Mesenchymal stem cell (in vitro differentiated cells and primary cell): ENCODE measurements at regions not wholly inside any gene's neighbourhood (a gene's known extent, or its start where the extent isn't known, plus 50 kb on each side); places are given as distances from the start of the nearest gene placed in this dataset.

Experiments used
- DNase-seq: peaks from one replicate; pipeline ENCODE4 v3.0.0-alpha.2; 2013
- H2AFZ ChIP-seq: one replicate; pipeline ENCODE4 v1.6.1; 2013; ENCODE audit warnings: low read depth, mild to moderate bottlenecking, control low read depth, inconsistent platforms, low read length, moderate library complexity
- H2AK5ac ChIP-seq: 2 replicates; pipeline ENCODE4 v1.6.1; 2013; ENCODE audit warnings: low read length, moderate library complexity, mild to moderate bottlenecking, inconsistent platforms; ENCODE audit not compliant: severe bottlenecking
- H2BK120ac ChIP-seq: one replicate; pipeline ENCODE4 v1.6.1; 2013; ENCODE audit warnings: low read depth, mild to moderate bottlenecking, inconsistent platforms, low read length, moderate library complexity
- H2BK12ac ChIP-seq, 2 experiments: one replicate each; pipeline ENCODE4 v1.6.1; 2013; ENCODE audit warnings: inconsistent platforms in 2 of 2, low read length in 2 of 2, mild to moderate bottlenecking in 2 of 2, moderate library complexity in 2 of 2, control low read depth in 1 of 2
- H2BK15ac ChIP-seq: one replicate; pipeline ENCODE4 v1.6.1; 2013; ENCODE audit warnings: mild to moderate bottlenecking, low read depth, inconsistent platforms; ENCODE audit not compliant: poor library complexity, severe bottlenecking
- H2BK5ac ChIP-seq: 2 replicates; pipeline ENCODE4 v1.6.1; 2013; ENCODE audit warnings: low read depth, mild to moderate bottlenecking, low read length, control low read depth, inconsistent platforms; ENCODE audit not compliant: poor library complexity, severe bottlenecking
- H3K14ac ChIP-seq, 2 experiments: one replicate each; pipeline ENCODE4 v1.6.1; 2013; ENCODE audit warnings: inconsistent platforms in 2 of 2, low read length in 2 of 2, control low read depth in 1 of 2, mild to moderate bottlenecking in 1 of 2, moderate library complexity in 1 of 2
- H3K18ac ChIP-seq, 2 experiments: one replicate each; pipeline ENCODE4 v1.6.1; 2013; ENCODE audit warnings: inconsistent platforms in 2 of 2, low read length in 2 of 2, control low read depth in 1 of 2, low read depth in 1 of 2, mild to moderate bottlenecking in 1 of 2
- H3K23ac ChIP-seq, 2 experiments: one replicate each; pipeline ENCODE4 v1.6.1; 2013; ENCODE audit warnings: inconsistent platforms in 2 of 2, low read length in 2 of 2, mild to moderate bottlenecking in 2 of 2, moderate library complexity in 2 of 2, control low read depth in 1 of 2
- H3K27ac ChIP-seq: 2 replicates; pipeline ENCODE4 v1.5.1; 2013; ENCODE audit warnings: mild to moderate bottlenecking, moderate library complexity, low read length, control low read depth, inconsistent platforms; ENCODE audit not compliant: poor library complexity, severe bottlenecking
- H3K27me3 ChIP-seq, 2 experiments: 2 replicates each; pipeline versions ENCODE4 v1.6.1 to v1.7.0; 2013; ENCODE audit warnings: low read length in 2 of 2, mild to moderate bottlenecking in 2 of 2, moderate library complexity in 2 of 2, control low read depth in 1 of 2, inconsistent platforms in 1 of 2; ENCODE audit not compliant: control insufficient read depth in 1 of 2, insufficient read depth in 1 of 2
- H3K36me3 ChIP-seq, 2 experiments: 2 replicates each; pipeline versions ENCODE4 v1.6.1 to v1.7.0; 2013; ENCODE audit warnings: low read length in 2 of 2, control low read depth in 1 of 2, inconsistent platforms in 1 of 2, low read depth in 1 of 2, mild to moderate bottlenecking in 1 of 2; ENCODE audit not compliant: insufficient read depth in 2 of 2, control insufficient read depth in 1 of 2
- H3K4ac ChIP-seq, 2 experiments: one replicate each; pipeline ENCODE4 v1.6.1; 2013; ENCODE audit warnings: inconsistent platforms in 2 of 2, low read length in 2 of 2, mild to moderate bottlenecking in 2 of 2, moderate library complexity in 2 of 2, control low read depth in 1 of 2, low read depth in 1 of 2
- H3K4me1 ChIP-seq: 2 replicates; pipeline ENCODE4 v1.6.1; 2013; ENCODE audit warnings: low read depth, low read length, control low read depth; ENCODE audit not compliant: control insufficient read depth, insufficient read depth
- H3K4me2 ChIP-seq: 2 replicates; pipeline ENCODE4 v1.6.1; 2013; ENCODE audit warnings: low read length, mild to moderate bottlenecking, inconsistent platforms; ENCODE audit not compliant: poor library complexity, severe bottlenecking
- H3K4me3 ChIP-seq, 2 experiments: 2 replicates each; pipeline versions ENCODE4 v1.5.1 to v1.7.0; 2013; ENCODE audit warnings: low read length in 2 of 2, mild to moderate bottlenecking in 2 of 2, control low read depth in 1 of 2, low read depth in 1 of 2; ENCODE audit not compliant: insufficient read depth in 1 of 2
- H3K79me1 ChIP-seq: replicated peaks from 2 replicates; pipeline ENCODE4 v1.6.1; 2013; ENCODE audit warnings: mild to moderate bottlenecking, control low read depth, low read length, inconsistent platforms; ENCODE audit not compliant: poor library complexity, severe bottlenecking
- H3K9ac ChIP-seq: 2 replicates; pipeline ENCODE4 v1.7.0; 2013; ENCODE audit warnings: mild to moderate bottlenecking, low read length, moderate library complexity
- H3K9me3 ChIP-seq: 2 replicates; pipeline ENCODE4 v1.7.0; 2013; ENCODE audit warnings: mild to moderate bottlenecking, low read length; ENCODE audit not compliant: control insufficient read depth
- H4K8ac ChIP-seq: one replicate; pipeline ENCODE4 v1.6.1; 2013; ENCODE audit warnings: inconsistent platforms, mild to moderate bottlenecking, low read length, moderate library complexity
- H4K91ac ChIP-seq: one replicate; pipeline ENCODE4 v1.6.1; 2013; ENCODE audit warnings: mild to moderate bottlenecking, low read length, inconsistent platforms
- WGBS: methylation state at CpG from one replicate; pipeline ENCODE4 v1.1.7; 2013; ENCODE audit warnings: mixed read lengths; 5-methylcytosine and 5-hydroxymethylcytosine counted together

DNA sequence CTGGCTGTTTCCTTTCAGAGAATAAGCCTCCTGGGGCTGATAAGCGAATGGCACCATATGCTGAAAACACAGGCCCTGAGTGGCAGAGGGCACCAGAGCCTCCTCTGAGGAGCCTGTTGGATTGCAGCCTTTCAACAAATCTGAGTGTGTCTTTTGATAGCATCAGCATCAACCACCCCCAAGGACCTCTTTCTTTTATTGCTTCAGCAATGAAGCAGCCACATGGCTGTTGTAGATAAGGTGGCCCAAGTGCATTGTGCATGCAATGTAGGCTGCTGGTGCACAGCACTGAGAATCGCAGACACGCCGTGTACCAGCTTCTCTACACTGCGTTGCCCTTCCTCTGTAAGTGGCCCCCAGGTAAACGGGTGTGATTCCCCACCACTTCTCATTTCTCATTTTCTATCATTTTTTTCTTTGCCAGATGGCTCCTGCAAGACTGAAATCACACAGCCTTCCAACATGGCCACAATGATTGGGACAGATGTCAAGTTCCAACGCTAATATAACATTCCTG is 191.7 kb downstream of the DAD1 start:
- no peak overlapping the region for H3K14ac ChIP-seq
- no peak overlapping the region for H3K4me3 ChIP-seq
- no peak overlapping the region for H3K4me2 ChIP-seq
- H4K8ac ChIP-seq = no peak overlapping the region
- no peak overlapping the region for H2BK12ac ChIP-seq
- peaks cover 0 to 78% of the 10 kb centered on the region in 2 experiments for H3K27me3 ChIP-seq
- no peaks in the 10 kb centered on the region for H3K79me1 ChIP-seq
- no peaks in the 10 kb centered on the region for H3K9me3 ChIP-seq
- H2AK5ac ChIP-seq = no peak overlapping the region
- no peak for DNase-seq
- no peak overlapping the region for H2BK15ac ChIP-seq
- no peak overlapping the region for H2BK5ac ChIP-seq
- H3K4ac ChIP-seq = no peak overlapping the region
- H3K36me3 ChIP-seq = no peaks in the 10 kb centered on the region
- no peak overlapping the region for H2AFZ ChIP-seq
- H2BK120ac ChIP-seq = no peak overlapping the region
- H4K91ac ChIP-seq = no peak overlapping the region
- H3K9ac ChIP-seq = no peak overlapping the region
- no peak overlapping the region for H3K27ac ChIP-seq
- H3K23ac ChIP-seq = no peak overlapping the region
- no peak overlapping the region for H3K18ac ChIP-seq
- H3K4me1 ChIP-seq = peaks cover 3% of the 10 kb centered on the region
- 92% methylated on average over 7 of the region's 7 CpGs for WGBS

DNA sequence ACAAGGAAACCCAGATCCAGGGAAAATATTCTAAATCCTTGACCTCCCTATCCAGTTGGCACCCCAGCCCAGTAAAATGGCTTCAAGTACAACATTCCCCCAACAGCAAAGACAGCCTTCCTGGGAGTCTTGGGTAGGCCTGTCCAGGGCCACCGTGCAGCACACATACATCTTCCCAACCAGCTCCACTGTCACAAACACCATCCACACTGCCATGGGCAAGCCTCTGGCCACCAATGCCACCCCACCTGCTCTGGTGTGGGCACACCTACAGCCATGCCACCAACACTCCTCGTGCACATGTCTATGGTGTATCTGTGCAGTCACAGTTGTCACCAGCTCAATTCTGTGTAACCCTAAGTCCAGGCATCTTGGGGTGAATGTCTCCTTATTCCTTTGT is 193.2 kb downstream of the DAD1 start:
- no peaks in the 10 kb centered on the region for H3K36me3 ChIP-seq
- H3K23ac ChIP-seq = no peak overlapping the region
- no peak overlapping the region for H3K4me2 ChIP-seq
- H2BK5ac ChIP-seq = no peak overlapping the region
- no peak overlapping the region for H3K18ac ChIP-seq
- H3K9ac ChIP-seq = no peak overlapping the region
- H3K14ac ChIP-seq = no peak overlapping the region
- H4K8ac ChIP-seq = no peak overlapping the region
- H3K4me3 ChIP-seq = no peak overlapping the region
- H2AFZ ChIP-seq = no peak overlapping the region
- no peak overlapping the region for H2BK12ac ChIP-seq
- H3K4ac ChIP-seq = no peak overlapping the region
- DNase-seq = no peak
- no peak overlapping the region for H4K91ac ChIP-seq
- H3K9me3 ChIP-seq = no peaks in the 10 kb centered on the region
- peaks cover 0 to 80% of the 10 kb centered on the region in 2 experiments for H3K27me3 ChIP-seq
- no peaks in the 10 kb centered on the region for H3K79me1 ChIP-seq
- H2AK5ac ChIP-seq = no peak overlapping the region
- WGBS = 88% methylated on average over 2 of the region's 2 CpGs
- H3K4me1 ChIP-seq = peaks cover 5% of the 10 kb centered on the region
- H2BK15ac ChIP-seq = no peak overlapping the region
- no peak overlapping the region for H3K27ac ChIP-seq
- no peak overlapping the region for H2BK120ac ChIP-seq

DNA sequence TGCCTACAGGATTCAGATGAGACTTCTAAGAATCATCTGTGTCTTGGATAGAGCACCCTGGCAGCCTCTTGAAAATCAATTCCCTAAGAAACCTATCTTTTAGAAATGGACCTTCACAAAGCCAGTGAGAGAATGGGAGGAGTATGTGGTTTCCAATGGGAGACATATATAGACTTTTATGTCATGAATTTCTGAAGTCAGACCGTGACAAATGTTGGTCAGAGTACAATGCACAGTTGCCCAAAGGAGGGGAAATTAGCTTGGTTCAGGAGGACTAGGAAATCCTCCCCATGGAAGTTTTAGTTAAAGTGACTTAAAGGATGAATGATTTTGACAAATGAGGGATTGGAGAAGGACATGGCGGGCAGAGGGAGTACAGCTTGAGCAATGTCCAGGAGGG is 194.4 kb downstream of the DAD1 start:
- H3K23ac ChIP-seq = no peak overlapping the region
- no peak overlapping the region for H2AFZ ChIP-seq

DNA sequence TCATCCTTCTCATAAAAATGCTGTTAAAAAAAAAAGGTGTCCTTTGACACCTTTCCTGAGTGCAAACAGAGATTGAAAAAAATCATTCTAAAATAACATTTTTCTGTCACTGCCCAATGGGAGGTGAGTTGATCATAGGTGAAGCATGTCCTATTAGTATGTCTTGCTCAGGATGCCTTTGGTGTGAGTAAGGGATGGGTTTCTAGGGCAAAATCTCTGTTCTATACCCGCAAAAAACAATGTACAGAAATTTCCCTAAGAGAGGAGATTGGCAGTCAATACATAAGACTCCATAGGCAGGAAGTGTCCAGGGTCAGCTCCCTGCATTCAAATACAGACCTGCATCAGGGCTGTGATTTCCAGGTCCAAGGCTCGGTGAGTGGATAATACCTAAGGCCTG is 195.2 kb downstream of the DAD1 start:
- H3K79me1 ChIP-seq = no peaks in the 10 kb centered on the region
- 95% methylated on average over 2 of the region's 2 CpGs for WGBS
- no peak for DNase-seq

More for the DNA sequence above, 194.4 kb downstream of the DAD1 start:
- H3K18ac ChIP-seq = no peak overlapping the region
- no peak overlapping the region for H3K14ac ChIP-seq
- H3K36me3 ChIP-seq = no peaks in the 10 kb centered on the region
- no peak overlapping the region for H4K8ac ChIP-seq
- H4K91ac ChIP-seq = no peak overlapping the region
- no peaks in the 10 kb centered on the region for H3K79me1 ChIP-seq
- H3K4me2 ChIP-seq = no peak overlapping the region
- no peak overlapping the region for H2BK12ac ChIP-seq
- no peak overlapping the region for H2AK5ac ChIP-seq
- H3K9me3 ChIP-seq = no peaks in the 10 kb centered on the region
- DNase-seq = no peak
- peaks cover 0 to 89% of the 10 kb centered on the region in 2 experiments for H3K27me3 ChIP-seq
- WGBS = 90% methylated on average over 2 of the region's 2 CpGs
- no peak overlapping the region for H3K27ac ChIP-seq
- H3K4me3 ChIP-seq = no peak overlapping the region
- H3K4me1 ChIP-seq = peaks cover 7% of the 10 kb centered on the region
- no peak overlapping the region for H2BK15ac ChIP-seq
- no peak overlapping the region for H3K4ac ChIP-seq
- no peak overlapping the region for H3K9ac ChIP-seq
- no peak overlapping the region for H2BK5ac ChIP-seq
- H2BK120ac ChIP-seq = no peak overlapping the region

More for the DNA sequence above, 195.2 kb downstream of the DAD1 start:
- Histone ChIP-seq H4K8ac (no peak overlapping the region), H2BK120ac (no peak overlapping the region), H3K27me3 (peaks cover 0 to 86% of the 10 kb centered on the region in 2 experiments), H3K9me3 (no peaks in the 10 kb centered on the region), H3K4ac (no peak overlapping the region), H3K4me1 (peaks cover 13% of the 10 kb centered on the region), H2AK5ac (peak overlapping the region; percentile 41), H2AFZ (no peak overlapping the region), H2BK12ac (no peak overlapping the region), H3K4me2 (no peak overlapping the region), H3K36me3 (no peaks in the 10 kb centered on the region), H3K27ac (no peak overlapping the region), H3K18ac (no peak overlapping the region), H3K9ac (no peak overlapping the region), H3K14ac (no peak overlapping the region), H2BK15ac (no peak overlapping the region), H3K4me3 (no peak overlapping the region), H4K91ac (no peak overlapping the region), H3K23ac (no peak overlapping the region), H2BK5ac (no peak overlapping the region)
